ENCODE measurements at regions not wholly inside any gene's neighbourhood (a gene's known extent, or its start where the extent isn't known, plus 50 kb on each side); places are given as distances from the start of the nearest gene placed in this dataset.

- Mint-ChIP-seq H3K27me3 (ENCODE audit: low read depth in 3 of 3) (peaks cover 4 to 20% (median 7%) of the 10 kb centered on the region in 3 donors), H3K27ac (no peak overlapping the region), H3K4me3 (no peak overlapping the region), H3K9me3 (peaks cover under 1 to 7% (median 2%) of the 10 kb centered on the region in 7 donors), H3K4me1 (no peaks in the 10 kb centered on the region), H3K36me3 (no peaks in the 10 kb centered on the region)
- Histone ChIP-seq H3K36me3 (replicated peaks in 1 of 2; ENCODE audit: control insufficient read depth in 1 of 2, insufficient read depth in 2 of 2, low read length in 2 of 2) (no peaks in the 10 kb centered on the region), H2AFZ (ENCODE audit: insufficient read depth, low read depth, low read length, poor library complexity, severe bottlenecking) (no peak overlapping the region), H3K79me2 (ENCODE audit: insufficient read depth, low read length) (no peaks in the 10 kb centered on the region), H3K9me3 (replicated peaks in 1 of 2; ENCODE audit: control insufficient read depth in 1 of 2, insufficient read depth in 1 of 2, low read length in 2 of 2) (no peaks in the 10 kb centered on the region), H3K4me2 (replicated peaks; ENCODE audit: extremely low read depth, low read length, poor library complexity, severe bottlenecking) (no peak overlapping the region), H3K4me1 (ENCODE audit: control insufficient read depth in 1 of 2, insufficient read depth in 2 of 2, low read length in 2 of 2) (no peaks in the 10 kb centered on the region), H3K4me3 (replicated peaks in 1 of 3; ENCODE audit: low read depth in 2 of 3, low read length in 3 of 3) (no peak overlapping the region), H3K27ac (ENCODE audit: low read depth in 1 of 2, low read length in 2 of 2) (no peak overlapping the region), H3K27me3 (ENCODE audit: control insufficient read depth in 2 of 2, insufficient read depth in 2 of 2, low read length in 2 of 2) (peaks cover 0 to 4% of the 10 kb centered on the region in 2 donors), H4K20me1 (ENCODE audit: insufficient read depth, low read length) (no peaks in the 10 kb centered on the region), H3K9ac (ENCODE audit: insufficient read depth, low read length, poor library complexity, severe bottlenecking) (no peak overlapping the region)
- no peak for DNase-seq
- WGBS (ENCODE audit: insufficient coverage) = no CpG with 5 or more reads among the region's 1 CpG
- intact Hi-C loops (cut with micrococcal nuclease) = no loop called here
- no peak for TF ChIP-seq CTCF (IDR thresholded peaks at IDR 0.05)
Measured at GRCh38 chr10:29224631-29225030, 64.2 kb upstream of the LYZL1 start.

GRCh38 chr10:29227201-29227600 lies 61.7 kb upstream of the LYZL1 start:
- no peak for TF ChIP-seq CTCF (IDR thresholded peaks at IDR 0.05)
- Mint-ChIP-seq H3K4me3 (peak overlapping the region in 1 of 2 donors; percentile 13), H3K27me3 (ENCODE audit: low read depth in 3 of 3) (peaks cover 5 to 11% (median 5%) of the 10 kb centered on the region in 3 donors), H3K9me3 (peaks cover 0 to 3% (median 2%) of the 10 kb centered on the region in 7 donors), H3K27ac (no peak overlapping the region), H3K36me3 (no peaks in the 10 kb centered on the region), H3K4me1 (no peaks in the 10 kb centered on the region)
- no peak for DNase-seq
- no peaks in the 10 kb centered on the region for H3K79me2 ChIP-seq (ENCODE audit: insufficient read depth, low read length)
- H3K27me3 ChIP-seq (ENCODE audit: control insufficient read depth in 2 of 2, insufficient read depth in 2 of 2, low read length in 2 of 2) = peaks cover 0 to 4% of the 10 kb centered on the region in 2 donors
- WGBS (ENCODE audit: insufficient coverage) = no CpG with 5 or more reads among the region's 2 CpGs
- no peaks in the 10 kb centered on the region for H4K20me1 ChIP-seq (ENCODE audit: insufficient read depth, low read length)
- no peaks in the 10 kb centered on the region for H3K4me1 ChIP-seq (ENCODE audit: control insufficient read depth in 1 of 2, insufficient read depth in 2 of 2, low read length in 2 of 2)
- H2AFZ ChIP-seq (ENCODE audit: insufficient read depth, low read depth, low read length, poor library complexity, severe bottlenecking) = no peak overlapping the region
- H3K9ac ChIP-seq (ENCODE audit: insufficient read depth, low read length, poor library complexity, severe bottlenecking) = no peak overlapping the region
- H3K27ac ChIP-seq (ENCODE audit: low read depth in 1 of 2, low read length in 2 of 2) = no peak overlapping the region
- intact Hi-C loops (cut with micrococcal nuclease) = no loop called here
- no peaks in the 10 kb centered on the region for H3K36me3 ChIP-seq (replicated peaks in 1 of 2; ENCODE audit: control insufficient read depth in 1 of 2, insufficient read depth in 2 of 2, low read length in 2 of 2)
- no peak overlapping the region for H3K4me3 ChIP-seq (replicated peaks in 1 of 3; ENCODE audit: low read depth in 2 of 3, low read length in 3 of 3)
- no peaks in the 10 kb centered on the region for H3K9me3 ChIP-seq (replicated peaks in 1 of 2; ENCODE audit: control insufficient read depth in 1 of 2, insufficient read depth in 1 of 2, low read length in 2 of 2)
- no peak overlapping the region for H3K4me2 ChIP-seq (replicated peaks; ENCODE audit: extremely low read depth, low read length, poor library complexity, severe bottlenecking)
